OCI-LY3 (cell line): ENCODE measurements at regions not wholly inside any gene's neighbourhood (a gene's known extent, or its start where the extent isn't known, plus 50 kb on each side); places are given as distances from the start of the nearest gene placed in this dataset.

Experiments
- H2AFZ ChIP-seq: fragments of 200-600, 300-600 bp; shearing (Covaris generic); 2 replicates; pipeline ENCODE4 v1.6.0; 2014; ENCODE audit warnings: antibody characterized with exemption, low read depth, low read length
- H3K27ac ChIP-seq: fragments of 200-600, 300-600 bp; sonication (generic); 2 replicates; pipeline ENCODE4 v1.5.1; 2014; ENCODE audit warnings: mild to moderate bottlenecking, low read length, moderate library complexity, mixed read lengths
- H3K27me3 ChIP-seq: fragments of 200-600, 300-600 bp; sonication (generic); 2 replicates; pipeline ENCODE4 v1.6.1; 2014; ENCODE audit warnings: low read depth, low read length, mixed read lengths
- H3K36me3 ChIP-seq: fragments of 200-600, 300-600 bp; sonication (generic); replicated peaks from 2 replicates; pipeline ENCODE3; 2014; ENCODE audit warnings: low read depth, low read length, mixed read lengths
- H3K4me1 ChIP-seq: fragments of 300-600, 200-600 bp; sonication (generic); 2 replicates; pipeline ENCODE4 v1.6.1; 2014; ENCODE audit warnings: low read length, mixed read lengths
- H3K4me2 ChIP-seq: fragments of 200-600, 300-600 bp; sonication (generic); 2 replicates; pipeline ENCODE4 v1.6.1; 2014; ENCODE audit warnings: low read length, mixed read lengths
- H3K4me3 ChIP-seq: fragments of 300-600, 200-600 bp; sonication (generic); 2 replicates; pipeline ENCODE4 v1.5.1; 2014; ENCODE audit warnings: antibody characterized with exemption, mild to moderate bottlenecking, low read length, moderate library complexity
- H3K79me2 ChIP-seq: fragments of 300-600, 200-600 bp; shearing (Covaris generic); 2 replicates; pipeline ENCODE4 v1.6.1; 2014; ENCODE audit warnings: mild to moderate bottlenecking, low read length, mixed read lengths
- H3K9ac ChIP-seq: fragments of 300-600, 200-600 bp; shearing (Covaris generic); 2 replicates; pipeline ENCODE4 v1.6.0; 2014; ENCODE audit warnings: mild to moderate bottlenecking, low read length, moderate library complexity
- H3K9me3 ChIP-seq: fragments of 200-600, 300-600 bp; shearing (Covaris generic); 2 replicates; pipeline ENCODE4 v1.6.1; 2014; ENCODE audit warnings: low read length, mixed read lengths; ENCODE audit not compliant: insufficient read depth
- H4K20me1 ChIP-seq: fragments of 200-600, 300-600 bp; sonication (generic); 2 replicates; pipeline ENCODE4 v1.6.1; 2016; ENCODE audit warnings: low read length, mixed read lengths; ENCODE audit not compliant: insufficient read depth
- CTCF ChIP-seq: fragments of 200-600, 300-600 bp; sonication (generic); IDR thresholded peaks from 2 replicates; pipeline ENCODE4 v1.5.1; 2014; ENCODE audit warnings: antibody characterized with exemption, low read length, low read depth
- EZH2phosphoT487 ChIP-seq: fragments of 200-600 bp; shearing (Covaris generic); IDR thresholded peaks from 2 replicates; pipeline ENCODE4 v1.6.1; 2018; ENCODE audit warnings: antibody characterized with exemption, mixed run types, low read depth

DNA sequence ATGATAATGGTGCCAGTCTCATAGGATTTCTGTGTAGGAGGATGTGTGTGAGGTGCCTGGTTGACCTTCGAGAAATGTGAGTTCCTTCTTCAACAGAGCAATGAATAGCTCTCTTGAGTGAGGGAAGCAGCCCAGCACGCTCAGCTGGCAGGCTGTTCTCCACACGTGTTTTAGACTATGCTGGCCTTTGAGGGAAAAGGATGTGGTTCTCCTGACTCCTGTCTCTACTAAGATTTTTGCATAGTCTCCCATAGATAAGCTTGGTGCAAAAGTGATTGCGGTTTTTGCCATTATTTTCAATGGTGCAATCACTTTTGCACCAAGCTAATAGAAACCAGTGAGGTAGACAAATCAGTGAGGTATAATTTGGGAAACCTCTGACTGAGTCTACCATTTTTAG lies 284.1 kb downstream of the SLC4A3 start:
- no peak overlapping the region for H3K9ac ChIP-seq
- no peaks in the 10 kb centered on the region for H3K9me3 ChIP-seq
- H2AFZ ChIP-seq: no peak overlapping the region
- no peaks in the 10 kb centered on the region for H3K4me1 ChIP-seq
- H3K4me3 ChIP-seq: no peak overlapping the region
- H4K20me1 ChIP-seq: no peaks in the 10 kb centered on the region
- no peaks in the 10 kb centered on the region for H3K27me3 ChIP-seq
- no peaks in the 10 kb centered on the region for H3K79me2 ChIP-seq
- no peak for TF ChIP-seq EZH2phosphoT487
- TF ChIP-seq CTCF: no peak
- no peaks in the 10 kb centered on the region for H3K36me3 ChIP-seq
- no peak overlapping the region for H3K4me2 ChIP-seq
- H3K27ac ChIP-seq: no peak overlapping the region

DNA sequence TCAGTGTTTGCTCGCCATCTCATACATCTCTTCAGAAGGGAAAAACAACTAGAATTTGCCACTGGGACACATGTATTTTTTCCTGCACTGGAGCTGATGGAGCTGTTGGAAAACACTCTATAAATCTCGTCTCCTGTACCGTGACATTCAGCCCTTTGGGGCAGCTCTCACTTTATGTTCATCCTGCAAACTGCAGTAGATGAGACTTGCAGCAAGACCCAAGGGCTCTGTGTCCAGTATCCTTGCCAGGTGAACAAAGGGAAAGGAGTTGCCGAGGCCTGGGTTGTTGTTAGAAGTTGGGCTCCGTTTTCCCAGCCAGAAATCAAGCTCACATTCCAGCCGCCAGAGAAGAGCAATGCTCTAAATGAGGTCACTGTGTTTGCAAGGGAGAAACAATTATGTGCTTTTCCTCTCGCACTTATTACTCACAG lies 285.1 kb downstream of the SLC4A3 start:
- Histone ChIP-seq H3K27ac (no peak overlapping the region), H3K4me1 (no peaks in the 10 kb centered on the region), H3K9me3 (no peaks in the 10 kb centered on the region), H3K79me2 (no peaks in the 10 kb centered on the region), H3K4me3 (no peak overlapping the region), H3K27me3 (no peaks in the 10 kb centered on the region), H3K36me3 (no peaks in the 10 kb centered on the region), H3K9ac (no peak overlapping the region), H4K20me1 (no peaks in the 10 kb centered on the region), H2AFZ (no peak overlapping the region), H3K4me2 (no peak overlapping the region)
- no peak for TF ChIP-seq EZH2phosphoT487
- no peak for TF ChIP-seq CTCF

- Histone ChIP-seq H3K27ac (no peak overlapping the region), H4K20me1 (no peaks in the 10 kb centered on the region), H3K4me1 (no peaks in the 10 kb centered on the region), H3K4me3 (no peak overlapping the region), H2AFZ (no peak overlapping the region), H3K79me2 (no peaks in the 10 kb centered on the region), H3K27me3 (no peaks in the 10 kb centered on the region), H3K9ac (no peak overlapping the region), H3K9me3 (no peaks in the 10 kb centered on the region), H3K4me2 (no peak overlapping the region), H3K36me3 (no peaks in the 10 kb centered on the region)
- TF ChIP-seq EZH2phosphoT487: no peak
- TF ChIP-seq CTCF: no peak
Observed at GRCh38 chr2:219914577-219914976, 287.1 kb downstream of the SLC4A3 start.

DNA sequence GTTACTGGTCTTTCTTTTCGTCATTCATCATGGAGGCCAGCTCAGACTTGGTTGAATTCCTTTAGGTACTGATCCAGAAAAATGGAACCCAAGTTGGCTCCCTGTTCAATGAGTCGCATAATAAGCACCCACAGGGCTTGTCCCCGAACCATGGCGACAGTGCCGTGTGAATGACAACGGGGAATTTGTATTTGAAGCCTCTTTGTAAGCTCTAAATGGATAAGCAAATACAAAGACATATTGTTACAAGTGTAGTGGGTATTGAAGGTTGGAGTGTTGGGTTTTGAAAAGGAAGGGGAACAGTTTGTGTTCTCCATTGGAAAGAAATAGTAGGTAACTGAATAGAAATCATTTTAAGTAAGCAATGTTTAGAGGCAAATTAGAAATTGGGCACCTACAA lies 288.9 kb downstream of the SLC4A3 start:
- Histone ChIP-seq H3K4me1 (no peaks in the 10 kb centered on the region), H3K79me2 (no peaks in the 10 kb centered on the region), H3K9ac (no peak overlapping the region), H3K9me3 (no peaks in the 10 kb centered on the region), H2AFZ (no peak overlapping the region), H4K20me1 (no peaks in the 10 kb centered on the region), H3K27ac (no peak overlapping the region), H3K27me3 (no peaks in the 10 kb centered on the region), H3K36me3 (no peaks in the 10 kb centered on the region), H3K4me2 (no peak overlapping the region), H3K4me3 (no peak overlapping the region)
- no peak for TF ChIP-seq EZH2phosphoT487
- no peak for TF ChIP-seq CTCF
